AG10803 (cell line): ENCODE measurements at regions not wholly inside any gene's neighbourhood (a gene's known extent, or its start where the extent isn't known, plus 50 kb on each side); places are given as distances from the start of the nearest gene placed in this dataset.

Source experiments
- DNase-seq: peaks from one replicate; pipeline ENCODE4 v3.0.0; 2010; ENCODE audit warnings: low read depth
- H3K4me3 ChIP-seq: 2 replicates; pipeline ENCODE4 v1.5.1; 2011; ENCODE audit warnings: mild to moderate bottlenecking, low read length, control low read depth
- CTCF ChIP-seq: conservative IDR thresholded peaks from 2 replicates; pipeline ENCODE4 v1.5.1; 2011; ENCODE audit warnings: mild to moderate bottlenecking, low read length, control low read depth, inconsistent platforms

GRCh38 chr1:222136869-222137268, 395.0 kb upstream of the DUSP10 start:
- no peak for TF ChIP-seq CTCF
- DNase-seq = no peak
- no peak overlapping the region for H3K4me3 ChIP-seq

GRCh38 chr1:222129041-222129440, 387.2 kb upstream of the DUSP10 start:
- H3K4me3 ChIP-seq = no peak overlapping the region
- no peak for TF ChIP-seq CTCF
- no peak for DNase-seq

GRCh38 chr1:222127526-222128152, 385.8 kb upstream of the DUSP10 start:
- no peak for DNase-seq
- no peak for TF ChIP-seq CTCF
- no peak overlapping the region for H3K4me3 ChIP-seq

- no peak for TF ChIP-seq CTCF
- DNase-seq = no peak
- H3K4me3 ChIP-seq = no peak overlapping the region
Observed at GRCh38 chr1:222127096-222127495, 385.2 kb upstream of the DUSP10 start.

- H3K4me3 ChIP-seq = no peak overlapping the region
- no peak for DNase-seq
- no peak for TF ChIP-seq CTCF
Observed at GRCh38 chr1:222126052-222126451, 384.2 kb upstream of the DUSP10 start.

- peak; percentile 32 for TF ChIP-seq CTCF
- no peak for DNase-seq
- no peak overlapping the region for H3K4me3 ChIP-seq
Observed at GRCh38 chr1:222124602-222125001, 382.7 kb upstream of the DUSP10 start.

- TF ChIP-seq CTCF = no peak
- DNase-seq = no peak
- H3K4me3 ChIP-seq = no peak overlapping the region
Observed at GRCh38 chr1:222123111-222123510, 381.2 kb upstream of the DUSP10 start.
